ENCODE measurements at regions not wholly inside any gene's neighbourhood (a gene's known extent, or its start where the extent isn't known, plus 50 kb on each side); places are given as distances from the start of the nearest gene placed in this dataset.

DNA sequence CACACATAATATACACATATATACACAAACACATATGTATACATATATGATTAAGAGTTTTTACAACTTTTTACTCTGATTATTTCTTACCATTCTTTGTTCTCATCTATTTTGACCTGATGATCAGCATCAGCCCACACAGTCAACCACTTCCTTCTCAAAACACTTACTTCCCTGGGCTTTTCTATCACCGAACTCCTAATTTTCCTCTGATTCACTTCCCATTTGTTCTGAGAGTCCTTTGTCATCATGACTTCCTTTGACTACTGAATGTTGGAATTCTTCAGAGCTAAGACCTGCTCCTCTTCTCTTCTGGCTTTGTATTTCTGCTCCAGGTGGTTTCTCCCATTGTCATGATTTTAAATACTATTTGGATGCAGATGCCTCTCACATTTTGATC lies 209.5 kb upstream of the AFF2 start:
- TF ChIP-seq, protein P1, sequence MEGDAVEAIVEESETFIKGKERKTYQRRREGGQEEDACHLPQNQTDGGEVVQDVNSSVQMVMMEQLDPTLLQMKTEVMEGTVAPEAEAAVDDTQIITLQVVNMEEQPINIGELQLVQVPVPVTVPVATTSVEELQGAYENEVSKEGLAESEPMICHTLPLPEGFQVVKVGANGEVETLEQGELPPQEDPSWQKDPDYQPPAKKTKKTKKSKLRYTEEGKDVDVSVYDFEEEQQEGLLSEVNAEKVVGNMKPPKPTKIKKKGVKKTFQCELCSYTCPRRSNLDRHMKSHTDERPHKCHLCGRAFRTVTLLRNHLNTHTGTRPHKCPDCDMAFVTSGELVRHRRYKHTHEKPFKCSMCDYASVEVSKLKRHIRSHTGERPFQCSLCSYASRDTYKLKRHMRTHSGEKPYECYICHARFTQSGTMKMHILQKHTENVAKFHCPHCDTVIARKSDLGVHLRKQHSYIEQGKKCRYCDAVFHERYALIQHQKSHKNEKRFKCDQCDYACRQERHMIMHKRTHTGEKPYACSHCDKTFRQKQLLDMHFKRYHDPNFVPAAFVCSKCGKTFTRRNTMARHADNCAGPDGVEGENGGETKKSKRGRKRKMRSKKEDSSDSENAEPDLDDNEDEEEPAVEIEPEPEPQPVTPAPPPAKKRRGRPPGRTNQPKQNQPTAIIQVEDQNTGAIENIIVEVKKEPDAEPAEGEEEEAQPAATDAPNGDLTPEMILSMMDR (IDR thresholded peaks at IDR 0.05) = no peak
- no peak for TF ChIP-seq POLR2A (IDR thresholded peaks at IDR 0.05)
- TF ChIP-seq POLR2AphosphoS5 (IDR thresholded peaks at IDR 0.05) = no peak
